ENCODE measurements at regions not wholly inside any gene's neighbourhood (a gene's known extent, or its start where the extent isn't known, plus 50 kb on each side); places are given as distances from the start of the nearest gene placed in this dataset.
A peak's percentile ranks its signal among the peaks of the same experiment; 100 is the strongest.

GRCh38 chr11:105244160-105244825 lies 104.7 kb upstream of the CARD18 start:
- Histone ChIP-seq H3K79me2 (ENCODE audit: low read depth) (no peaks in the 10 kb centered on the region), H3K9me2 (ENCODE audit: insufficient read depth) (peaks cover 10% of the 10 kb centered on the region; the same call in 1 of the 2 replicates), H4K20me1 (ENCODE audit: insufficient read depth) (no peaks in the 10 kb centered on the region), H2AFZ (no peak overlapping the region), H3K36me3 (ENCODE audit: low read depth) (no peaks in the 10 kb centered on the region), H3K27me3 (ENCODE audit: insufficient read depth, low read depth) (no peaks in the 10 kb centered on the region), H3K4me3 (no peak overlapping the region), H3K27ac (peak overlapping the region; percentile 42), H3F3A (ENCODE audit: insufficient read depth, low read depth) (peaks cover 7% of the 10 kb centered on the region; the same call in 1 of the 2 replicates), H3K4me2 (peak overlapping the region; percentile 39), H3K9me3 (ENCODE audit: insufficient read depth, low read depth) (peaks cover 6% of the 10 kb centered on the region; the same call in 1 of the 2 replicates), H3K4me1 (replicated peaks; ENCODE audit: insufficient read depth) (peaks cover 16% of the 10 kb centered on the region)
- BruUV-seq (replicated peaks) = no TSS peak
- peak; percentile 35 to 78 for DNase-seq
- POLR2A ChIA-PET (ENCODE audit: unreplicated experiment) = no interaction called here
- intact Hi-C loops (cut with micrococcal nuclease; ENCODE audit: unreplicated experiment) = no loop called here
- CTCF ChIA-PET = no interaction called here
- TF ChIP-seq, protein P1, sequence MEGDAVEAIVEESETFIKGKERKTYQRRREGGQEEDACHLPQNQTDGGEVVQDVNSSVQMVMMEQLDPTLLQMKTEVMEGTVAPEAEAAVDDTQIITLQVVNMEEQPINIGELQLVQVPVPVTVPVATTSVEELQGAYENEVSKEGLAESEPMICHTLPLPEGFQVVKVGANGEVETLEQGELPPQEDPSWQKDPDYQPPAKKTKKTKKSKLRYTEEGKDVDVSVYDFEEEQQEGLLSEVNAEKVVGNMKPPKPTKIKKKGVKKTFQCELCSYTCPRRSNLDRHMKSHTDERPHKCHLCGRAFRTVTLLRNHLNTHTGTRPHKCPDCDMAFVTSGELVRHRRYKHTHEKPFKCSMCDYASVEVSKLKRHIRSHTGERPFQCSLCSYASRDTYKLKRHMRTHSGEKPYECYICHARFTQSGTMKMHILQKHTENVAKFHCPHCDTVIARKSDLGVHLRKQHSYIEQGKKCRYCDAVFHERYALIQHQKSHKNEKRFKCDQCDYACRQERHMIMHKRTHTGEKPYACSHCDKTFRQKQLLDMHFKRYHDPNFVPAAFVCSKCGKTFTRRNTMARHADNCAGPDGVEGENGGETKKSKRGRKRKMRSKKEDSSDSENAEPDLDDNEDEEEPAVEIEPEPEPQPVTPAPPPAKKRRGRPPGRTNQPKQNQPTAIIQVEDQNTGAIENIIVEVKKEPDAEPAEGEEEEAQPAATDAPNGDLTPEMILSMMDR (conservative IDR thresholded peaks at IDR 0.05) = no peak
- no peak for TF ChIP-seq EZH2 (IDR thresholded peaks at IDR 0.05; ENCODE audit: low read depth)

GRCh38 chr11:105241136-105241535 lies 101.6 kb upstream of the CARD18 start:
- peaks cover 7% of the 10 kb centered on the region; the same call in 1 of the 2 replicates for H3F3A ChIP-seq (ENCODE audit: insufficient read depth, low read depth)
- TF ChIP-seq, protein P1 (conservative IDR thresholded peaks at IDR 0.05) = no peak
- TF ChIP-seq EZH2 (IDR thresholded peaks at IDR 0.05; ENCODE audit: low read depth) = no peak
- no peaks in the 10 kb centered on the region; the same call in 1 of the 2 replicates for H3K9me3 ChIP-seq (ENCODE audit: insufficient read depth, low read depth)
- H3K27ac ChIP-seq = no peak overlapping the region
- BruUV-seq (replicated peaks) = no TSS peak
- H3K9me2 ChIP-seq (ENCODE audit: insufficient read depth) = no peaks in the 10 kb centered on the region; the same call in 1 of the 2 replicates
- H3K36me3 ChIP-seq (ENCODE audit: low read depth) = no peaks in the 10 kb centered on the region
- peaks cover 16% of the 10 kb centered on the region for H3K4me1 ChIP-seq (replicated peaks; ENCODE audit: insufficient read depth)
- H4K20me1 ChIP-seq (ENCODE audit: insufficient read depth) = no peaks in the 10 kb centered on the region
- DNase-seq = no peak
- H3K79me2 ChIP-seq (ENCODE audit: low read depth) = no peaks in the 10 kb centered on the region
- no peak overlapping the region for H2AFZ ChIP-seq
- POLR2A ChIA-PET (ENCODE audit: unreplicated experiment) = no interaction called here
- intact Hi-C loops (cut with micrococcal nuclease; ENCODE audit: unreplicated experiment) = no loop called here
- no peaks in the 10 kb centered on the region for H3K27me3 ChIP-seq (ENCODE audit: insufficient read depth, low read depth)
- H3K4me3 ChIP-seq = no peak overlapping the region
- CTCF ChIA-PET = no interaction called here
- H3K4me2 ChIP-seq = no peak overlapping the region

- POLR2A ChIA-PET (ENCODE audit: unreplicated experiment) = interaction anchor here (0.6 kb wide), 1 partner anchor 46 kb away, joined by 3 read pairs; no protein-coding TSS in a partner anchor
These were observed 97.1 kb upstream of the CARD18 start for GRCh38 chr11:105236664-105237063.

More at GRCh38 chr11:105236664-105237063, 97.1 kb upstream of the CARD18 start:
- Histone ChIP-seq H3K4me1 (replicated peaks; ENCODE audit: insufficient read depth) (no peaks in the 10 kb centered on the region), H3K9me3 (ENCODE audit: insufficient read depth, low read depth) (no peaks in the 10 kb centered on the region; the same call in 1 of the 2 replicates), H2AFZ (no peak overlapping the region), H4K20me1 (ENCODE audit: insufficient read depth) (no peaks in the 10 kb centered on the region), H3K79me2 (ENCODE audit: low read depth) (no peaks in the 10 kb centered on the region), H3K9me2 (ENCODE audit: insufficient read depth) (no peaks in the 10 kb centered on the region; the same call in 1 of the 2 replicates), H3K27ac (no peak overlapping the region), H3K27me3 (ENCODE audit: insufficient read depth, low read depth) (no peaks in the 10 kb centered on the region), H3K36me3 (ENCODE audit: low read depth) (no peaks in the 10 kb centered on the region), H3K4me2 (no peak overlapping the region), H3K4me3 (no peak overlapping the region), H3F3A (ENCODE audit: insufficient read depth, low read depth) (no peaks in the 10 kb centered on the region)
- no TSS peak for BruUV-seq (replicated peaks)
- CTCF ChIA-PET = no interaction called here
- TF ChIP-seq EZH2 (IDR thresholded peaks at IDR 0.05; ENCODE audit: low read depth) = no peak
- TF ChIP-seq, protein P1 (conservative IDR thresholded peaks at IDR 0.05) = no peak
- intact Hi-C loops (cut with micrococcal nuclease; ENCODE audit: unreplicated experiment) = no loop called here
- no peak for DNase-seq

Data from PC-9 (cell line).